Loucy (cell line): ENCODE measurements at regions not wholly inside any gene's neighbourhood (a gene's known extent, or its start where the extent isn't known, plus 50 kb on each side); places are given as distances from the start of the nearest gene placed in this dataset.

Source experiments
- H2AFZ ChIP-seq: fragments of 200-600 bp; sonication (generic); 2 replicates; pipeline ENCODE4 v1.6.0; 2016; ENCODE audit warnings: antibody characterized with exemption, mild to moderate bottlenecking, low read length, moderate library complexity
- H3F3A ChIP-seq: fragments of 200-600 bp; 2 replicates; pipeline ENCODE4 v1.6.0; 2016; ENCODE audit warnings: antibody characterized with exemption, low read depth, mild to moderate bottlenecking
- H3K27me3 ChIP-seq: fragments of 200-600 bp; sonication (generic); 2 replicates; pipeline ENCODE4 v1.6.1; 2014; ENCODE audit warnings: low read length, mild to moderate bottlenecking; ENCODE audit not compliant: insufficient read depth, poor library complexity, severe bottlenecking
- H3K36me3 ChIP-seq: fragments of 200-600 bp; sonication (generic); 2 replicates; pipeline ENCODE4 v1.6.1; 2016; ENCODE audit warnings: low read length; ENCODE audit not compliant: insufficient read depth
- H3K4me1 ChIP-seq: fragments of 200-600 bp; sonication (generic); 2 replicates; pipeline ENCODE4 v1.5.1; 2014; ENCODE audit warnings: low read length, mild to moderate bottlenecking; ENCODE audit not compliant: insufficient read depth, poor library complexity, severe bottlenecking
- H3K4me2 ChIP-seq: fragments of 200-600 bp; sonication (generic); 2 replicates; pipeline ENCODE4 v1.6.0; 2014; ENCODE audit warnings: antibody characterized with exemption, low read length, low read depth, mild to moderate bottlenecking; ENCODE audit not compliant: poor library complexity, severe bottlenecking
- H3K4me3 ChIP-seq: fragments of 200-600 bp; sonication (generic); 2 replicates; pipeline ENCODE4 v1.5.1; 2014; ENCODE audit warnings: low read length, mild to moderate bottlenecking, mixed read lengths; ENCODE audit not compliant: poor library complexity, severe bottlenecking
- H3K79me2 ChIP-seq: fragments of 200-600 bp; sonication (generic); 2 replicates; pipeline ENCODE4 v1.6.1; 2014; ENCODE audit warnings: low read length; ENCODE audit not compliant: insufficient read depth
- H3K9ac ChIP-seq: fragments of 200-600 bp; sonication (generic); 2 replicates; pipeline ENCODE4 v1.6.0; 2014; ENCODE audit warnings: mild to moderate bottlenecking, low read depth, low read length, moderate library complexity; ENCODE audit not compliant: poor library complexity, severe bottlenecking
- H3K9me2 ChIP-seq: fragments of 200-600 bp; sonication (generic); replicated peaks from 2 replicates; pipeline ENCODE4 v1.6.1; 2016; ENCODE audit warnings: low read depth, low read length, mixed read lengths
- H3K9me3 ChIP-seq: fragments of 200-600 bp; sonication (generic); 2 replicates; pipeline ENCODE4 v1.6.1; 2014; ENCODE audit warnings: mild to moderate bottlenecking, antibody characterized with exemption, low read length, low read depth; ENCODE audit not compliant: insufficient read depth
- H4K20me1 ChIP-seq: fragments of 200-600 bp; sonication (generic); 2 replicates; pipeline ENCODE4 v1.6.0; 2014; ENCODE audit warnings: antibody characterized with exemption, low read length, mild to moderate bottlenecking; ENCODE audit not compliant: insufficient read depth, poor library complexity, severe bottlenecking
- EZH2phosphoT487 ChIP-seq: fragments of 200-600 bp; IDR thresholded peaks from 2 replicates; pipeline ENCODE4 v1.6.1; 2018; ENCODE audit warnings: antibody characterized with exemption, mild to moderate bottlenecking, moderate library complexity, borderline replicate concordance
- TF ChIP-seq, protein P1 (sequence below): fragments of 200-600 bp; sonication (generic); conservative IDR thresholded peaks from 2 replicates; pipeline ENCODE4 v1.5.1; 2014; ENCODE audit warnings: mild to moderate bottlenecking, antibody characterized with exemption, low read length

DNA sequence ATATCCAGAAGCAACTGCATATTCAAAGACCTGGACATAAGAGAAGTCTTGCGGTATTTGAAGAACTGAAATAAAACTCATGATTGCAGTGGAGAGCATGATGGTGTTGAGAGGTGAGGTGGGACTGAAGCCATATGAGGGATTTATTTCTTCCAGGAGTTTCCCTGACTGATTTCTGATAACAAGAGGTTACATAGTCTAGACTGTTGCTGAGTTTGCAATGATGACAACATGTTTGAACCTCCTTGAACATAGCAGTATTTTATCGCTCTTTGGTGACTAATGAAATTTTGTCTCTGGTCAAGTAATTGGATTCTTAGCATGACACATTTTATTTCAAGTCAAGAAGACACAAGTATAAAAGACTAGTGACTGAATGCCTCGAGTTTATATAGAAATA lies 61.8 kb downstream of the ACTBL2 start:
- Histone ChIP-seq H3K4me1 (no peaks in the 10 kb centered on the region), H3K9me3 (no peaks in the 10 kb centered on the region), H3F3A (no peaks in the 10 kb centered on the region), H3K79me2 (no peaks in the 10 kb centered on the region), H3K27me3 (no peaks in the 10 kb centered on the region), H2AFZ (no peak overlapping the region), H3K4me2 (no peak overlapping the region), H3K9me2 (no peaks in the 10 kb centered on the region), H3K36me3 (no peaks in the 10 kb centered on the region), H3K9ac (no peak overlapping the region), H3K4me3 (no peak overlapping the region), H4K20me1 (no peaks in the 10 kb centered on the region)
- TF ChIP-seq EZH2phosphoT487 = no peak
- TF ChIP-seq, protein P1, sequence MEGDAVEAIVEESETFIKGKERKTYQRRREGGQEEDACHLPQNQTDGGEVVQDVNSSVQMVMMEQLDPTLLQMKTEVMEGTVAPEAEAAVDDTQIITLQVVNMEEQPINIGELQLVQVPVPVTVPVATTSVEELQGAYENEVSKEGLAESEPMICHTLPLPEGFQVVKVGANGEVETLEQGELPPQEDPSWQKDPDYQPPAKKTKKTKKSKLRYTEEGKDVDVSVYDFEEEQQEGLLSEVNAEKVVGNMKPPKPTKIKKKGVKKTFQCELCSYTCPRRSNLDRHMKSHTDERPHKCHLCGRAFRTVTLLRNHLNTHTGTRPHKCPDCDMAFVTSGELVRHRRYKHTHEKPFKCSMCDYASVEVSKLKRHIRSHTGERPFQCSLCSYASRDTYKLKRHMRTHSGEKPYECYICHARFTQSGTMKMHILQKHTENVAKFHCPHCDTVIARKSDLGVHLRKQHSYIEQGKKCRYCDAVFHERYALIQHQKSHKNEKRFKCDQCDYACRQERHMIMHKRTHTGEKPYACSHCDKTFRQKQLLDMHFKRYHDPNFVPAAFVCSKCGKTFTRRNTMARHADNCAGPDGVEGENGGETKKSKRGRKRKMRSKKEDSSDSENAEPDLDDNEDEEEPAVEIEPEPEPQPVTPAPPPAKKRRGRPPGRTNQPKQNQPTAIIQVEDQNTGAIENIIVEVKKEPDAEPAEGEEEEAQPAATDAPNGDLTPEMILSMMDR = no peak

DNA sequence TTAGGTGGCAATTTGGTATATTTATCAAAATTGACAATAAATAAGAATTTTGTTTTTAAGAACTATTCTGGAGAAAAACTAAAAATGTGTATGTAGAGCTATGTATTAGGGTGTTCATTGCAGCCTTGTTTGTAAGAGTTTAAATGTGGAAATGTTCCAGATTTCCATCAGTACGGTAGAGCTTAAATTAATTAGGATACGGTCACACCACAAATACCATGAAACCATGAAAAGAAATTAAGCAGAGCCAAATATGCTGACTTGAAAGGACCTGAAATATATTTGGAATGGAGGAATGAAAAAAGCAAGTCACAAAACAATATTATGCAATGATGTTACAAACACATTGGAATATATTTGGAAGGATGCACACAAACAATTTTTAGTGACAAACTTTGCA lies 64.6 kb downstream of the ACTBL2 start:
- Histone ChIP-seq H4K20me1 (no peaks in the 10 kb centered on the region), H3K4me3 (no peak overlapping the region), H3F3A (no peaks in the 10 kb centered on the region), H3K4me2 (no peak overlapping the region), H3K27me3 (no peaks in the 10 kb centered on the region), H3K36me3 (no peaks in the 10 kb centered on the region), H2AFZ (no peak overlapping the region), H3K9ac (no peak overlapping the region), H3K9me2 (no peaks in the 10 kb centered on the region), H3K4me1 (no peaks in the 10 kb centered on the region), H3K79me2 (no peaks in the 10 kb centered on the region), H3K9me3 (no peaks in the 10 kb centered on the region)
- TF ChIP-seq, protein P1 = no peak

DNA sequence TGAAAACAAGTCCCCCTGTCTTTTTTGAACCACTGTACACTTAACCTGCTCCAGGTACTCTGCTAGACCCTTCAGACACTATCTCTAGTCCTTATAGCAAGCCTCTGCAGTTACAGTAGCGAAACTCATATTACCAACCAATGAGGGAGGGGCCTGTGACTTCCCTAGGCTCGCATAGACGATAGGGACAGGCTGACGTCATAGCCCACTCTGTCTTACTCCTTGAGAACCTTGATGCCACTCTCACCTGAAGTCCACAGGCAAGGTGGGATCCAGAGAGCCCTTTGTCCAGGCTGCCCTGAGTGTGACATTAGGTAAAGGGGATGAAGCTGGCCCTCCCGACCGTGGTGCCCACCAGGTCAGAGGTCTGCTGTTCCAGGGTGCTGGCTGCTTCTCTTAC lies 65.3 kb downstream of the ACTBL2 start:
- Histone ChIP-seq H3K4me2 (no peak overlapping the region), H3K27me3 (no peaks in the 10 kb centered on the region), H3K4me3 (no peak overlapping the region), H3K36me3 (no peaks in the 10 kb centered on the region), H3K9me2 (no peaks in the 10 kb centered on the region), H3F3A (no peaks in the 10 kb centered on the region), H2AFZ (no peak overlapping the region), H3K9me3 (no peaks in the 10 kb centered on the region), H3K9ac (no peak overlapping the region), H3K4me1 (no peaks in the 10 kb centered on the region), H3K79me2 (no peaks in the 10 kb centered on the region), H4K20me1 (no peaks in the 10 kb centered on the region)
- no peak for TF ChIP-seq EZH2phosphoT487
- TF ChIP-seq, protein P1 = no peak
